CD4-positive, alpha-beta memory T cell (primary cell): ENCODE measurements at regions not wholly inside any gene's neighbourhood (a gene's known extent, or its start where the extent isn't known, plus 50 kb on each side); places are given as distances from the start of the nearest gene placed in this dataset.

Experiments used
- CTCF ChIA-PET: fragments of 350-600 bp; sonication (Branson Sonifier 250); formaldehyde crosslinking; loops from one replicate; lab custom pipeline; 2021; ENCODE audit warnings: inconsistent platforms; ENCODE audit not compliant: partially characterized antibody; lab: Charles Lee
- POLR2A ChIA-PET: fragments of 350-600 bp; sonication (Branson Sonifier 250); formaldehyde crosslinking; loops from one replicate; lab custom pipeline; 2021; ENCODE audit not compliant: partially characterized antibody; lab: Charles Lee
- DNase-seq, 5 donors: peaks; one replicate each; pipeline versions ENCODE4 v3.0.0 to v3.0.0-alpha.2; 2020 to 2022; ENCODE audit warnings: mixed read lengths in 1 of 5
- H3K27ac ChIP-seq: one replicate; pipeline ENCODE4 v1.7.0; 2013; ENCODE audit warnings: low read depth, low read length
- H3K27me3 ChIP-seq: 2 replicates; pipeline ENCODE4 v1.7.0; 2013; ENCODE audit warnings: mild to moderate bottlenecking, low read length, moderate library complexity; ENCODE audit not compliant: insufficient read depth
- H3K36me3 ChIP-seq: 2 replicates; pipeline ENCODE4 v1.7.0; 2013; ENCODE audit warnings: mild to moderate bottlenecking, low read length, moderate library complexity; ENCODE audit not compliant: insufficient read depth
- H3K4me1 ChIP-seq: 2 replicates; pipeline ENCODE4 v1.7.0; 2013; ENCODE audit warnings: mild to moderate bottlenecking, low read length, moderate library complexity; ENCODE audit not compliant: insufficient read depth
- H3K4me3 ChIP-seq, 2 donors: one replicate each; pipeline ENCODE4 v1.7.0; 2013; ENCODE audit warnings: low read length in 2 of 2, mild to moderate bottlenecking in 1 of 2
- H3K9me3 ChIP-seq, 2 donors: one replicate each; pipeline ENCODE4 v1.7.0; 2013; ENCODE audit warnings: low read length in 2 of 2, control low read depth in 1 of 2; ENCODE audit not compliant: control insufficient read depth in 1 of 2
- H3K27ac Mint-ChIP-seq, 7 donors: one replicate each; pipeline ENCODE4 v1.8.0; 2020 to 2021; ENCODE audit warnings: mixed read lengths in 7 of 7, mild to moderate bottlenecking in 6 of 7, inconsistent platforms in 3 of 7, moderate library complexity in 3 of 7
- H3K27me3 Mint-ChIP-seq, 2 donors: one replicate each; pipeline ENCODE4 v1.8.0; 2020 to 2021; ENCODE audit warnings: mixed read lengths in 2 of 2
- H3K36me3 Mint-ChIP-seq, 2 donors: one replicate each; pipeline ENCODE4 v1.8.0; 2020 to 2021; ENCODE audit warnings: mixed read lengths in 2 of 2, inconsistent platforms in 1 of 2, mild to moderate bottlenecking in 1 of 2
- H3K4me1 Mint-ChIP-seq, 4 donors: one replicate each; pipeline ENCODE4 v1.8.0; 2020 to 2021; ENCODE audit warnings: mixed read lengths in 4 of 4, mild to moderate bottlenecking in 1 of 4
- H3K4me3 Mint-ChIP-seq, 8 donors: one replicate each; pipeline ENCODE4 v1.8.0; 2020 to 2021; ENCODE audit warnings: mixed read lengths in 8 of 8, mild to moderate bottlenecking in 7 of 8, moderate library complexity in 6 of 8, inconsistent platforms in 3 of 8
- H3K9me3 Mint-ChIP-seq, 8 donors: one replicate each; pipeline ENCODE4 v1.8.0; 2020 to 2021; ENCODE audit warnings: mixed read lengths in 8 of 8, mild to moderate bottlenecking in 5 of 8, inconsistent platforms in 3 of 8, moderate library complexity in 1 of 8
- intact Hi-C: fragments of 100-400 bp; cut with micrococcal nuclease; formaldehyde crosslinking; loops from one replicate; pipeline ENCODE4 v1.15.1; 2023

DNA sequence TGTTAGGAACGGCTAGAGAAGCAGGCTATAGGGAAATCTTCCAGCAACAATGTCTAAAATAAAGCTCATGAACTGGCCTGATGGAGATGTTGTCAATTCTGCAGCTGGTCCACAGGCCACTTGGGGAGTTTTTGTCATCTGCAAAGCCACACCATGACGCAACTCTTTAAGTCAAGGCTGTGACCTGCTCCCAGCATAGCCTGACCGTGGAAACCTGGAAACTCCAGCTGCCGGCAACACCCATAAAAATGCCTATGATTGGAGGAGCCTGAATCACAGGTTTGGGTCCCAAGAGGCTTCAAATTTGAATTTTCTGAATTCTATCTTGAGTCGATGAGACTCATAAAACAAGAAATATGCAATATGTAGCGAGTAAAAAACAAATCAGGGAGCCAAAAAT lies 969.2 kb upstream of the PRKX start:
- CTCF ChIA-PET = no interaction called here
- H3K4me3 Mint-ChIP-seq = no peak overlapping the region

DNA sequence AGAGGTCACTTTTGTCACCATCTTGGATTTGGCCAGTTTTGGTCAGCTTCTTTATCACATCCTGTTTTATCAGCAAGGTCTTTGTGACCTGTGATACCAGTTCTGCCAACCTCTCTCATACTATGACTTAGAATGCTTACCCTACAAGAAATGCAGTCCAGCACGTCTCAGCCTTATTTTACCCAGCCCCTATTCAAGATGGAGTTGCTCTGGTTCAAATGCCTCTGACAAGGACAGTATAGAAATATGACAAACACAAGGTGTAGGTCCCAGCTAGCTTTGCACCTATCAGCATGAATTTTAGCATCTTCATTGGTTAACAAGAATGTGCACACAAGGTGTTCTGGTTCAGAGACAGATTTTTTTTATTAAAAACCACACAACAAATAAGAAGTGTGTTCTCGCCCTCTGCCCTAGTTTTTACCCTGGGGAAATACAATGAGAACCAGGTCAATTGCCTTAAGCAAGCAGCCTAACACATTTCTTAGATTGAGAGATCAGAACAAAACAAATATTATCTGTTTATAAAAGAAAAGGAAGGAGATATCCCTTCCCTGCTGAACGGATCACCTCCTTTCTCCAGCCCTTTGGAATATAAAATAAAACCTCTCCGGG lies 962.3 kb upstream of the PRKX start:
- Mint-ChIP-seq H3K27me3 (no peaks in the 10 kb centered on the region), H3K36me3 (no peaks in the 10 kb centered on the region), H3K4me1 (no peaks in the 10 kb centered on the region), H3K27ac (no peak overlapping the region), H3K9me3 (peaks cover 0 to 11% (median 3%) of the 10 kb centered on the region in 8 donors), H3K4me3 (no peak overlapping the region)
- Histone ChIP-seq H3K4me3 (no peak overlapping the region), H3K9me3 (no peaks in the 10 kb centered on the region), H3K4me1 (no peaks in the 10 kb centered on the region), H3K27me3 (no peaks in the 10 kb centered on the region), H3K36me3 (no peaks in the 10 kb centered on the region), H3K27ac (no peak overlapping the region)
- intact Hi-C loops = no loop called here
- CTCF ChIA-PET = no interaction called here
- POLR2A ChIA-PET = no interaction called here
- no peak for DNase-seq

More for the DNA sequence above, 969.2 kb upstream of the PRKX start:
- no peak overlapping the region for H3K4me3 ChIP-seq
- no peak for DNase-seq
- POLR2A ChIA-PET = no interaction called here
- H3K36me3 ChIP-seq = no peaks in the 10 kb centered on the region
- H3K4me1 Mint-ChIP-seq = no peaks in the 10 kb centered on the region
- H3K4me1 ChIP-seq = no peaks in the 10 kb centered on the region
- no peaks in the 10 kb centered on the region for H3K36me3 Mint-ChIP-seq
- no peak overlapping the region for H3K27ac ChIP-seq
- H3K27me3 ChIP-seq = no peaks in the 10 kb centered on the region
- intact Hi-C loops = no loop called here
- H3K27me3 Mint-ChIP-seq = no peaks in the 10 kb centered on the region
- no peaks in the 10 kb centered on the region for H3K9me3 ChIP-seq
- H3K27ac Mint-ChIP-seq = no peak overlapping the region
- H3K9me3 Mint-ChIP-seq = peaks cover 0 to 18% (median 10%) of the 10 kb centered on the region in 8 donors

DNA sequence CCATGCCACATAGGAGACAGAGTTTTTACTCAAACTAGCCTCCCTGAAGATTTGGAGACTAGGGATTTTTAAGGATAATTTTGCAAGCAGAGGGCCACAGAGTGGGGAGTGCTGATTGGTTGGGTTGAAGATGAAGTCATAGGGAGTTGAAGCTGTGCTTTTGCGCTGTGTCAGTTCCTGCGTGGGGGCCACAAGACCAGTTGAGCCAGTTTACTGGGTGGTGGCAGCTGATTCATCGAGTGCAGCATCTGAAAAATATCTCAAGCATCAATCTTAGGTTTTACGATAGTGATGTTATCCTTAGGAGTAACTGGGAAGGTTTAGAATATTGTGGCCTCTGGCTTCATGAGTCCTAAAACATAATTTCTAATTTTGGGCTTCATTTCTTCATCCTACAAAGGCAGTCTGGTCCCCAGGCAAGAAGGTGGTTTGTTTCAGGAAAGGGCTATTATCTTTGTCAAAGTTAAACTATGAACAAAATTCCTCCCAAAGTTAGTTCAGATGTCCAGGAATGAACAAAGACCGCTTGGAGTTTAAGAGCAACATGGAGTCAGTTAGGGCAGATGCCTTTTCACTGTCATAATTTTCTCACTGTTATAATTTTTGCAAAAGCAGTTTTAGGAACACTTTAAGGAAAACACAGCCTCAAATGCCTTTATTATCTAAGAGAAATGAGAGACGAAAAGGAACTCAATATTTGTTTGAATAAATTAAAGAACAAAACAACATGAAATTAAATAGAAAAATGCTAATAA lies 960.8 kb upstream of the PRKX start:
- Mint-ChIP-seq H3K9me3 (peaks cover 0 to 11% (median 4%) of the 10 kb centered on the region in 8 donors), H3K27me3 (no peaks in the 10 kb centered on the region), H3K4me3 (no peak overlapping the region), H3K36me3 (no peaks in the 10 kb centered on the region), H3K4me1 (no peaks in the 10 kb centered on the region), H3K27ac (no peak overlapping the region)
- POLR2A ChIA-PET = no interaction called here
- no peak overlapping the region for H3K27ac ChIP-seq
- no peaks in the 10 kb centered on the region for H3K27me3 ChIP-seq
- DNase-seq = no peak
- no peaks in the 10 kb centered on the region for H3K4me1 ChIP-seq
- intact Hi-C loops = no loop called here
- H3K9me3 ChIP-seq = no peaks in the 10 kb centered on the region
- no peaks in the 10 kb centered on the region for H3K36me3 ChIP-seq
- CTCF ChIA-PET = no interaction called here
- no peak overlapping the region for H3K4me3 ChIP-seq

- Histone ChIP-seq H3K36me3 (no peaks in the 10 kb centered on the region), H3K27ac (no peak overlapping the region), H3K27me3 (no peaks in the 10 kb centered on the region), H3K4me1 (no peaks in the 10 kb centered on the region), H3K9me3 (no peaks in the 10 kb centered on the region), H3K4me3 (no peak overlapping the region)
- ChIA-PET CTCF (no interaction called here), POLR2A (no interaction called here)
- H3K36me3 Mint-ChIP-seq = no peaks in the 10 kb centered on the region
- no peak overlapping the region for H3K4me3 Mint-ChIP-seq
- no peaks in the 10 kb centered on the region for H3K4me1 Mint-ChIP-seq
- peaks cover 0 to 12% (median 5%) of the 10 kb centered on the region in 8 donors for H3K9me3 Mint-ChIP-seq
- no peak overlapping the region for H3K27ac Mint-ChIP-seq
- no peak for DNase-seq
- intact Hi-C loops = no loop called here
- H3K27me3 Mint-ChIP-seq = no peaks in the 10 kb centered on the region
Observed at GRCh38 chrX:4671344-4671743, 957.9 kb upstream of the PRKX start.

DNA sequence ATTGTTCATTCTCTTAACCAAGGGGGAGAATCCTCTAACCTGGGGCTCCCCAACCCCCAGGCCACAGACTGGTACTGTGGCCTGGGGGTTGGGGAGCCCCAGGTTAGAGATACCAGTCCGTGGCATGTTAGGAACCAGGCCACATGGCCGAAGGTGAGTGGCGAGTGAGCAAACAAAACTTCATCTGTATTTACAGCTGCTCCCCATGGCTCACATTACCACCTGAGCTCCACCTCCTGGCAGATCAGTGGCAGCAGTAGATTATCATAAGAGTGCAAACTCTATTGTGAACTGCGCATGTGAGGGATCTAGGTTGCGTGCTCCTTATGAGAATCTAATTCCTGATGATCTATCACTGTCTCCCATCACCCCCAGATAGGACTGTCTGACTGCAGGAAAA lies 957.2 kb upstream of the PRKX start:
- POLR2A ChIA-PET = no interaction called here

GRCh38 chrX:4668802-4669536 lies 955.5 kb upstream of the PRKX start:
- ChIA-PET POLR2A (no interaction called here), CTCF (no interaction called here)
- Histone ChIP-seq H3K36me3 (no peaks in the 10 kb centered on the region), H3K27ac (no peak overlapping the region), H3K27me3 (no peaks in the 10 kb centered on the region), H3K9me3 (no peaks in the 10 kb centered on the region), H3K4me1 (no peaks in the 10 kb centered on the region), H3K4me3 (no peak overlapping the region)
- intact Hi-C loops = no loop called here
- Mint-ChIP-seq H3K27me3 (no peaks in the 10 kb centered on the region), H3K9me3 (peaks cover 0 to 8% (median 5%) of the 10 kb centered on the region in 8 donors), H3K27ac (no peak overlapping the region), H3K4me1 (no peaks in the 10 kb centered on the region), H3K4me3 (no peak overlapping the region), H3K36me3 (no peaks in the 10 kb centered on the region)
- no peak for DNase-seq

More for the DNA sequence above, 957.2 kb upstream of the PRKX start:
- Histone ChIP-seq H3K36me3 (no peaks in the 10 kb centered on the region), H3K4me1 (no peaks in the 10 kb centered on the region), H3K9me3 (no peaks in the 10 kb centered on the region), H3K4me3 (no peak overlapping the region), H3K27ac (no peak overlapping the region), H3K27me3 (no peaks in the 10 kb centered on the region)
- H3K9me3 Mint-ChIP-seq = peaks cover 0 to 12% (median 6%) of the 10 kb centered on the region in 8 donors
- no peak overlapping the region for H3K4me3 Mint-ChIP-seq
- no peak overlapping the region for H3K27ac Mint-ChIP-seq
- DNase-seq = no peak
- no peaks in the 10 kb centered on the region for H3K27me3 Mint-ChIP-seq
- no peaks in the 10 kb centered on the region for H3K4me1 Mint-ChIP-seq
- CTCF ChIA-PET = no interaction called here
- intact Hi-C loops = no loop called here
- H3K36me3 Mint-ChIP-seq = no peaks in the 10 kb centered on the region

DNA sequence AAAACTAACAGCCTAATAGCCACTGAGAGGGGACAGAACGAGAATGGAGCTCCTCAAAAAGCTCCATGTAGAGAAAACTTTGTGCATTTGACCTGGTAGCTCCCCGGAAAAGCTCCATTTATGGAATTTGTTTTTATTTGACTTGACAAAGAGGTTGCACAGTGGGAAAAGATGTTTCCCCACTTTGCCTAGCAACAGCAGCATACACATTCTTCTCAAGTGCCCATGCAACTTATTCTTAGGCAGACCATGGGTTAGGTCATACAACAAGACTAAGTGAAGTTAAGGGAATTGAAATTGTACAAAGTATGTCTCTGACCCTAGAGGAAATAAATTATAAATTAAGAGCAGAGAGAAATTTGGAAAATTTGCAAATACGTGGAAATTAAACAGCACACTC lies 949.6 kb upstream of the PRKX start:
- Histone ChIP-seq H3K36me3 (no peaks in the 10 kb centered on the region), H3K27me3 (no peaks in the 10 kb centered on the region), H3K4me3 (no peak overlapping the region), H3K9me3 (no peaks in the 10 kb centered on the region), H3K4me1 (no peaks in the 10 kb centered on the region), H3K27ac (no peak overlapping the region)
- CTCF ChIA-PET = no interaction called here
- no peak overlapping the region for H3K27ac Mint-ChIP-seq
- no peak for DNase-seq
- no peaks in the 10 kb centered on the region for H3K27me3 Mint-ChIP-seq
- POLR2A ChIA-PET = no interaction called here
- intact Hi-C loops = no loop called here
- H3K9me3 Mint-ChIP-seq = peaks cover 0 to 13% (median 6%) of the 10 kb centered on the region in 8 donors
- H3K36me3 Mint-ChIP-seq = no peaks in the 10 kb centered on the region
- H3K4me1 Mint-ChIP-seq = no peaks in the 10 kb centered on the region
- no peak overlapping the region for H3K4me3 Mint-ChIP-seq
